HG03575 (cell line): ENCODE measurements at regions not wholly inside any gene's neighbourhood (a gene's known extent, or its start where the extent isn't known, plus 50 kb on each side); places are given as distances from the start of the nearest gene placed in this dataset.
"Not testable (repeated sequence)": the region's sequence is repeated elsewhere in the genome, so short reads cannot be mapped to it uniquely, and the experiment has no call there.

Experiments
- ATAC-seq: cut with Tn5 transposase; IDR thresholded peaks from one replicate; pipeline ENCODE4 v1.9.1; 2021; ENCODE audit not compliant: unreplicated experiment, insufficient number of reproducible peaks, low FRiP score; ENCODE audit errors: extremely low read depth

GRCh38 chr2:17460371-17461086, 57.7 kb downstream of the RAD51AP2 start:
- no peak for ATAC-seq

- no peak for ATAC-seq
These were observed 62.9 kb downstream of the RAD51AP2 start for GRCh38 chr2:17455343-17455742.

DNA sequence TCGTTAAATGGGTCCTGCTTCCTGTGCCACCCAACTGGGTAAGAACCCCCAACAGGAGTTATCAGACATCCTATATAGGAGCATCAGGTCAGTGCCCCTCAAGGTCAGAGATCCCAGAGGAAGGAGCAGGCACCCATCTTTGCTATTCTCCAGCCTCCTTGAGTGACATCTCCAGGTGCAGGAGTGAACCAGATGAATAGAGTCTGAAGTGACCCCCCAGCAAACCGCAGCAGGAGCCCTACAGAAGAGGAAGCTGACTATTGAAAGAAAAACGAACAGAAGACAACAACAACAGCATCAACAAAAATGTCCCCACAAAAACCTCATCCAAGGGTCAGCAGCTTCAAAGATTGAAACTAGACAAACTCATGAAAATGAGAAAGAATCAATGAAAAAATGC, 72.0 kb downstream of the RAD51AP2 start:
- ATAC-seq, result not testable (repeated sequence)

DNA sequence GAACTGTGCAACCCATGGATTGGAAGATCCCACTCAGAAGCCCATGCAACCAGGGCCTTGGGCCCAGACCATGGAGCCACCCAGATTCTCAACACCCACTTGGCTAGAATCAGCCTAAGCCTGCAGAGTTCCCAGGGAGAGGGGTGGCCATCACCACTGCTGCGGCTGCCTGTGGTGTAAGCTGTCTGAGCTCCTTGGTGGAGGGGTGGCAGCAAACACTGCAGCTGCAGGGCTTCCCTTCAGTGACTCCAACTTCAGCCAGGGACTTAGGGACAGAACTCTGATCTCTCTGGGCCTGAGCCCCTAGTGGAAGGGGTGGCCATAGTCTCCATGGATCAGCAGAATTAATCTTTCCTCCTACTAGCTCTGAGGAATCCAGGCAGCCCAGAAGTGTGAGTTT, 72.5 kb downstream of the RAD51AP2 start:
- no peak for ATAC-seq

DNA sequence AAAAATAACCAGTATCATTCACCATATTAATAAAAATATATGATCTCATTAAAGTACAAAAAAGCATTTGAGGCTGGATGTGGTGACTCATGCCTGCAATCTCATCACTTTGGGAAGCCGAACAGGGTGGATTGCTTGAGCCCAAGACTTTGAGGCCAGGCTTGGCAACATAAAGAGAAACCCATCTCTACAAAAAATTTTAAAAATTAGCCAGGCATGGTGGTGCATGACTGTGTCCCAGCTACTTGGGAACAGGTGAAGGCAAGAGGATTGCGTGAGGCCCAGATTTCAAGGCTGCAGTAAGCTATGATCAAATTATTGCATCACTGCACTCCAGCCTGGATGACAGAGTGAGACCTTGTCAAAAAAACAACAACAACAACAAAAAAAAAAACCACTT, 75.9 kb downstream of the RAD51AP2 start:
- no peak for ATAC-seq

DNA sequence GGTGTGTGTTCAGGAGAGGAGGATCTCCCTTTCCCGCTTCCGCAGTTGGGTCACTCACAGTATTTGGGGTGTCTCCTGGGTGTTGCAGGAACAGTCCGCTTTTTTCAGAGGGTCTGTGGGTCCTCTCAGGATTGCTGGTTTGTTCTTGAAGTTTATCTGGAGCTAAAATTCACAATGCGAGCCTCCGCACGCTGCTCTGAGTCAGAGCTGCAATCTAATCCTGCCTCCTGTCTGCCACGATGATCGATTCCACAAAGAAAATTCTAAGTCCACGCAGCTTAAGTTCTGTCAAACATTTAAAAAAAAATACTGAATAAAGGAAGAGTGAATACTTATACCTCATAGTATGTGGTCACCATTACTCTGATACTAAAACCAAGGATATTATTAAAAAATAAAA, 76.5 kb downstream of the RAD51AP2 start:
- no peak for ATAC-seq

DNA sequence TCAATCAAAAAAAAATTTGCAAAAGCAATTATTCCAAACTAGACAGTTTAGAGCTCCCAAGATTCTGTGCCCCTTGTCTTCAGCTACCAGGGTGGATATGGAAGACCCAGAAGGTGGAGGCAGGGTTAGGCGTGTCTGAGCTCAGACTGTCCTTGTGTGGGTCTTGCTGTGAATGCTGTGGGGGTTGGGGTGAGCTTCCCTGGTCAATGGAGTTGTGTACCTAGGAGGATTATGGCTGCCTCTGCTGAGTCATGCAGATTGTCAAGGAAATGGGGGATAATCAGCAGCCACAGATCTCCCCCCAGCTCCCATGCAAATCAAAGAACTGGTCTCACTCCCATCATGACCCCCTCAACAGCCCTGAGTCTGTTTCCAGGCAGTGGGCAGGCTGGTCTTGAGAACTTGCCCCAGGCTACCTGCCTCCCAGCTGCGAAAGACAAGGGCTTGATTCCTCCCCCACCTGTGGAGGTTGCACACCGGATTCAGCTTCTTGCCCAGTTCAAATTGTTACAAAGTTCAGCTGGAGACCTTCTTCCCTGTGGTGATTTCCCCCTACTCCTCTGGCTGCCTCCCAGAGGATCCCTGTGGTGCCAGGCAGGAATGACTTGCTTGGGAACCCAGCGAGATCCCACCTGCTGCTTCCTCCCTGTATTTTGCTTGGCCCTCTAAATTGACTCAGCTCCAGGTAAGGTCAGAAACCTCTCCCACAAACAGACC, 77.0 kb downstream of the RAD51AP2 start:
- no peak for ATAC-seq

- ATAC-seq, result no peak
These were observed 87.9 kb downstream of the RAD51AP2 start for GRCh38 chr2:17430326-17430725.

GRCh38 chr2:17429130-17429529, 89.1 kb downstream of the RAD51AP2 start:
- no peak for ATAC-seq

GRCh38 chr2:17427401-17427800, 90.8 kb downstream of the RAD51AP2 start:
- no peak for ATAC-seq

DNA sequence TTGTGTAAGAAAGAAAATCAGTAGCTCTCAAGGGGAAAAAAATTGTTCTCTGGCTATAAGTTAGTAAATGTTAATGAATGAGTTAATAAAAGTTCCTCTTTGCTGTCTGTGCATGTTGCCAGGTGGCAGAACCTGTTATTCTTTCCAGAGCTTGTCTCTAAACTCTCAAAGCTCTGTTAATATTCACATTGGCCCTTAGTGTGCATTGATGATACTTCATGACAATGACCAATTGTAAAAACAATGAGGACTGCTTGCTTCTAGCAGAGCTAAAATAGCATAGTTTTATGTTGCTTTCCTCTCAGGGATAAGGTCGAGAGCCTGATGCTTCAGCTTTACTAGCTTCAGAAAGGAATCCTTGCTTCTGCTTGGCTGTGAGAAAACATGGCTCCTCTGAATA, 91.5 kb downstream of the RAD51AP2 start:
- ATAC-seq, result no peak

GRCh38 chr2:17422061-17422460, 96.2 kb downstream of the RAD51AP2 start:
- no peak for ATAC-seq

DNA sequence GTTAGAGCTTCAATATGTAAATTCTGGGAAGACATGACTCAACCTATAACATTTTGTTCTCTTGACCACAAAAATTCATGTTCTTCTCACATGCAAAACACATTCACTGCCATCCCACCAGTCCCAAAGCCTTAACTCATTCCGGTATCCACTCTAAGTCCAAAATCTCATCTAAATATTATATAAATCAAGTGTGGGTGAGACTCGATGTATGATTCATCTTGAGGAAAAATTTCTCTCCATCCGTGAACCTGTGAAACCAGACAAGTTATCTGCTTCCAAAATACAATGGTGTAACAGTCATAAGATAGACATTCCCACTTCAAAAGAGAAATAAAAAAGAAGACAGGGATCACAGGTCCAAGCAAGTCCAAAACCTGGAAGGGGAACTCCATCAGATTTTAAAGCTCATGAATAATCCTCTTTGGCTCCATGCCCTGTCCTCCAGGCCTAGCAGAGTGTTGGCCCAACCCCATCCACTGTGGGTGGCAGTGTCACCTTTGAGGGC, 101.3 kb downstream of the RAD51AP2 start:
- ATAC-seq, result no peak

GRCh38 chr2:17413036-17413435, 105.2 kb downstream of the RAD51AP2 start:
- ATAC-seq, result no peak

DNA sequence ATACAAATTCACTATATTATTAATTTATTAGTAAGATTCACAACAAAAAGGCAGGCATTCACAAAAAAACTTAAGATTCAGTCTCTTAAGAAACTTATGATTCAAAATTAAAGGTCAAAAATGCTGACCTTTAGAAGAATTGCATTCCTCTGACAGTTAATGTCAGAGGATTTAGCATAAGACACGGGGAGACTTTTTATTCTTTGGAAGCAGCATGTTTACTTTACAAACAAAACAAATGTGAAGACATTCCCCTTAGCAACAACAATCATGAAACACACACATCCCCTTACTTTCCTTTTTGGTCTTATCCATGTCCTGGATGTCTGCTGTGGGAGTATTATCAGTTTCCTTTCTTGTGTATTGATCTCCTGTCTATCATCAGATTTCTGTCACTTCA, 117.1 kb downstream of the RAD51AP2 start:
- no peak for ATAC-seq

DNA sequence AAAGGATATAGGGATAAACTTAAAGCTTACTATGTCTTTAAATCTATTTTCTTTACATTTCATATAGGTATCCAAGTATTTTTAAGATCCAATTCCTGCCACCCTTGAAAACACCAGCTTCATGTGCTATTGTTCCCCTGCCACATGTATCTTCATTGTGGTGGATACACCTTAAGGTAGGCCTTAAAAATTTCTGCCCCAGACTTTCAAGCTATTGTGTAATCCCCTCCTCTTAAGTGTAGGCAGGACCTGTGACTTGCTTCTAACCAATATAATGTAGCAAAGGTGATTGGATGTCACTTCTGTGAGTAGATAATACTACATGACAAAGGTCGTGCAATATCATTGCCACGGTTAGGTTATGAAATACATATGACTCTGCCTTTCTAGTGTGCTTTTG, 119.5 kb downstream of the RAD51AP2 start:
- ATAC-seq, result no peak

GRCh38 chr2:17388798-17389197, 129.4 kb downstream of the RAD51AP2 start:
- no peak for ATAC-seq

- no peak for ATAC-seq
These were observed 130.6 kb downstream of the RAD51AP2 start for GRCh38 chr2:17387591-17387990.

- ATAC-seq, result no peak
These were observed 131.5 kb downstream of the RAD51AP2 start for GRCh38 chr2:17386771-17387170.

GRCh38 chr2:17380003-17380402, 138.2 kb downstream of the RAD51AP2 start:
- ATAC-seq, result no peak
